ENCODE measurements at regions not wholly inside any gene's neighbourhood (a gene's known extent, or its start where the extent isn't known, plus 50 kb on each side); places are given as distances from the start of the nearest gene placed in this dataset.

DNA sequence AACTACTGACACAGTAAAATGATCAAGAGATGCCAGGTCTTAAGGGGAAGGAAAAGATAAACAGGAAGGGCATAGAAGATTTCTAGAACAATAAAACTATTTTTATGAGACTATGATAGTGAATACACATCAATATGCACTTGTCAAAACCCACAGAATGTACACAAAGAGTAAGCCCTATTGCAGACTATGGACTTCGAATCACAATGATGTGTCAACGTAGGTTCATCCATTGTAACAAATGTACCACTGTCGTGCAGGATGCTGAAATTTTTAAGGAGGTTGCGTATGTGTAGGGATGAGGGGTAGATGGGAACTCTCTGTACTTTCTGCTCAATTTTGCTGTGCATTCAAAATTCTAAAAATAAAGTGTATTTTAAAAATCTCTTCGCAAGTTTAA, 171.9 kb downstream of the KLF12 start:
- Histone ChIP-seq H3K36me3 (ENCODE audit: control insufficient read depth, insufficient read depth, low read length) (no peaks in the 10 kb centered on the region), H3K27me3 (ENCODE audit: control insufficient read depth, insufficient read depth, low read length) (no peaks in the 10 kb centered on the region), H3K27ac (ENCODE audit: low read depth, low read length) (no peak overlapping the region), H3K4me1 (ENCODE audit: control insufficient read depth, insufficient read depth, low read length) (no peaks in the 10 kb centered on the region), H3K9me3 (ENCODE audit: control insufficient read depth, insufficient read depth, low read length) (no peaks in the 10 kb centered on the region), H3K4me3 (ENCODE audit: low read depth, low read length) (no peak overlapping the region)
- 42% methylated on average over 2 of the region's 5 CpGs for WGBS (ENCODE audit: insufficient coverage)
- no peak for DNase-seq (ENCODE audit: low read depth in 4 of 6, low spot score in 6 of 6)

DNA sequence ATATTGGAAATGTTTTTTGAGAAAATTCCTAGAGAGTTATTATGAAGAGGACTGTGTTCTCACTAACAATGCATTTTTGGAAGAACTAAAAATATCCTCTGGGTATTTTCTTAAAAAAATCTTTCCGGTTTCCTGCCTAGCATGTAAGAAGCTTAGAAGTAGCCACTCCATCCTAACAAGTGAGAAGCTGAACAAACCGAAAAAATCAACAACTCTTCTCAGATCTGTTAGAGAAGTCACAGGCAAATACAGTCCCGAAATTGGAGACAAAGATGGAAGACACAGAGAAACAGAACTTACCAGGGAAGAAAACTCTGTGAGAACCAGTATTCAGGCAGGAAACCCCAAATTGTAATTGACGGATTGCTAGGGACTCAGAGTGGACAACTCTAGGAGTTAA, 173.0 kb downstream of the KLF12 start:
- WGBS (ENCODE audit: insufficient coverage), result 50% methylated on average over 1 of the region's 4 CpGs
- Histone ChIP-seq H3K36me3 (ENCODE audit: control insufficient read depth, insufficient read depth, low read length) (no peaks in the 10 kb centered on the region), H3K27ac (ENCODE audit: low read depth, low read length) (no peak overlapping the region), H3K4me3 (ENCODE audit: low read depth, low read length) (no peak overlapping the region), H3K9me3 (ENCODE audit: control insufficient read depth, insufficient read depth, low read length) (no peaks in the 10 kb centered on the region), H3K27me3 (ENCODE audit: control insufficient read depth, insufficient read depth, low read length) (no peaks in the 10 kb centered on the region), H3K4me1 (ENCODE audit: control insufficient read depth, insufficient read depth, low read length) (no peaks in the 10 kb centered on the region)
- DNase-seq (ENCODE audit: low read depth in 4 of 6, low spot score in 6 of 6), result no peak

DNA sequence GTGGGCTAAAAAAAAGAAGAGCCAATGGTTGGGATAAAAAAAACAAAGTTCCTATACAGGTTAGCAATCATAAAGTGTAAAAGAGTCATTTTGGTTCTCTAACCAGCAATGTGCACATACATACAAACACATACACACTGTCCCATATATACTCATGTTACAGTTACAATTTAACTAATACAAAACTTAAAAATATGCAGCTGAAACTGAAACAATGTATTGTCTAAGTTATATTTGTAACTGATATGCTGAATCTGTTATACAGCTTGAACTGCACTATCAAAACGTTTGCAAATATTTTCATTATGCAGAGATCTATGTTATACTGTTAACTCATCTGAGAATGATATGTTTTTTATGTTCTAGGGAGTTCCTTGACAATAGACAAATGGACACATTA, 173.7 kb downstream of the KLF12 start:
- H3K4me3 ChIP-seq (ENCODE audit: low read depth, low read length), result no peak overlapping the region
- DNase-seq (ENCODE audit: low read depth in 4 of 6, low spot score in 6 of 6), result no peak
- no peaks in the 10 kb centered on the region for H3K4me1 ChIP-seq (ENCODE audit: control insufficient read depth, insufficient read depth, low read length)
- no peaks in the 10 kb centered on the region for H3K9me3 ChIP-seq (ENCODE audit: control insufficient read depth, insufficient read depth, low read length)
- H3K27me3 ChIP-seq (ENCODE audit: control insufficient read depth, insufficient read depth, low read length), result no peaks in the 10 kb centered on the region
- WGBS (ENCODE audit: insufficient coverage), result no CpG with 5 or more reads among the region's 1 CpG
- H3K36me3 ChIP-seq (ENCODE audit: control insufficient read depth, insufficient read depth, low read length), result no peaks in the 10 kb centered on the region
- H3K27ac ChIP-seq (ENCODE audit: low read depth, low read length), result no peak overlapping the region

DNA sequence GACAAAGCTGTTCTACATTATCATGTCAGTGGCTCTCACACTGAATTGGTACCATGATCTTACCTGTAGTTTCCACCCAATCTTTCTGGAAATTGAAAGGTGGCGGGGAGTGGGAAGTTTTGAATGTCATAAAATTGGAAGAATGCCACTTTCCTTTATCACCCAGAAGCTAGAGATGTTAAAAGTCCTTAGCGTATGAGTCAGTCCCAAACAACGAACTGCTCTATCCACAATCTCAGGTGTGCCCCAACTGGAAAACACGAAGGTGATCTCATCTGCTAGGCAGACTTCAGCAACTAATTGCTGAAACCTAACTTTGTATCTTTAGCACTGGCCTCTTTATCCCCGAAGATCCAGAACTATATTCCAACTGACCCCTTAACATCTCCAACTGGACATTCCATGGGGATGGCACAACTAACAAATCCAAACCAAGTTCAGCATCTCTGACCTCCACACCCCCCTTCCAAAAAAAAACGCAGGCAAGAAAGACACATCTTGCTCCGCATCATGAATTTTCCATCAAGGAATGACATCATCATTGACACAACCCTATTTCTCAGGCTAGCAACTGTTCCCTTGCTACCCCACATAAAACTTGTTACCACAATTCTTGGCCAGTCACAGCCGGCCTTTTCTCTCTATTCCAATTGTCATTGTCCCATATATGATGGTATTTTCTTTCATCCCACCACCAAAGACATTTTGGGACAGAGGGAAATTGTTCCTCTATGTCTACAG, 175.4 kb downstream of the KLF12 start:
- Histone ChIP-seq H3K27ac (ENCODE audit: low read depth, low read length) (no peak overlapping the region), H3K9me3 (ENCODE audit: control insufficient read depth, insufficient read depth, low read length) (no peaks in the 10 kb centered on the region), H3K27me3 (ENCODE audit: control insufficient read depth, insufficient read depth, low read length) (no peaks in the 10 kb centered on the region), H3K36me3 (ENCODE audit: control insufficient read depth, insufficient read depth, low read length) (no peaks in the 10 kb centered on the region), H3K4me3 (ENCODE audit: low read depth, low read length) (no peak overlapping the region), H3K4me1 (ENCODE audit: control insufficient read depth, insufficient read depth, low read length) (no peaks in the 10 kb centered on the region)
- 100% methylated on average over 4 of the region's 8 CpGs for WGBS (ENCODE audit: insufficient coverage)
- DNase-seq (ENCODE audit: low read depth in 4 of 6, low spot score in 6 of 6), result no peak

DNA sequence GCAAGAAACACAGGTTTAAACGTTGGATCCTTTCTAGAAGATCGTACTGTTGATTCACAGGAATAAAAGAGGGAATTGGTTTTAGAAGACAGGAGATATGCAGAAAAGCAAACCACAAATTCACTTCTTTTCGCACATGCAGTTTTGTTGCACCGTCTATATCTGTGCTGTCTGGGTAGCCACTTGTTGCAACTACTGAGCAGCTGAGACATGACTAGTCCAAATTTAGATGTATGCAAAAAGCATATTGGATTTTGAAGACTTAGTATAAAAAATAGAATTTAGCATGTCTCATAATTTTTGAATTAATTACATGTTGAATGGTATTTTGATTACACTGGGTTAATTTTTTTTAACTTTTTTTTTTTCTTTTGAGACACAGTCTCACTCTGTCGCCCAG, 176.3 kb downstream of the KLF12 start:
- Histone ChIP-seq H3K4me1 (ENCODE audit: control insufficient read depth, insufficient read depth, low read length) (no peaks in the 10 kb centered on the region), H3K36me3 (ENCODE audit: control insufficient read depth, insufficient read depth, low read length) (no peaks in the 10 kb centered on the region), H3K27me3 (ENCODE audit: control insufficient read depth, insufficient read depth, low read length) (no peaks in the 10 kb centered on the region), H3K9me3 (ENCODE audit: control insufficient read depth, insufficient read depth, low read length) (no peaks in the 10 kb centered on the region), H3K27ac (ENCODE audit: low read depth, low read length) (no peak overlapping the region), H3K4me3 (ENCODE audit: low read depth, low read length) (no peak overlapping the region)
- peak in 1 of 6 donors; percentile 40 for DNase-seq (ENCODE audit: low read depth in 4 of 6, low spot score in 6 of 6)
- 80% methylated on average over 2 of the region's 5 CpGs for WGBS (ENCODE audit: insufficient coverage)

DNA sequence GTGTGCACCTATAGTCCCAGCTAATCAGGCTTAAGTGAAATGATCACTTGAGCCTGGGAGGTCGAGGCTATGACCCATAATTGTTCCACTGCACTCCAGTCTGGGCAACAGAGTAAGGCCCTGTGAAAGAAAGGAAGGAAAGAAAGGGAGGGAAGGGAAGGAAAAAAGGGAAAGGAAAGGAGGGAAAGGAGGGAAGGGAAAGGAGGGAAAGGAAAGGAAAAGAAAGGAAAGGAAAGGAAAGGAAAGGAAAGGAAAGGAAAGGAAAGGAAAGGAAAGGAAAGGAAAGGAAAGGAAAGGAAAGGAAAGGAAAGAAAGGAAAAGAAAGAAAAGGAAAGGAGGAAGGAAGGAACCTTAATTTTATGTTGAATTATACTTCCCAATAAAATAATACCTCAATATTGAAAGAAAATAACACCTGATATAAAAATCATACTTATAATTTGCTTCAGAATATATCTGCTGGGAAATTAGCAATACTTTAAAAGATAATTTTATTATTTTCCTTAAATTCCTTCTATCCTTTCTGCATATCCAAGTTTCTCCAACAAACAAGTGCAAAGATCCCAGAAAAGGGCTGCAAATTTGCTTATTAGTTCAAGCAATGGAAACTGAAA, 177.3 kb downstream of the KLF12 start:
- no peak overlapping the region for H3K4me3 ChIP-seq (ENCODE audit: low read depth, low read length)
- 92% methylated on average over 1 of the region's 1 CpG for WGBS (ENCODE audit: insufficient coverage)
- no peaks in the 10 kb centered on the region for H3K36me3 ChIP-seq (ENCODE audit: control insufficient read depth, insufficient read depth, low read length)

DNA sequence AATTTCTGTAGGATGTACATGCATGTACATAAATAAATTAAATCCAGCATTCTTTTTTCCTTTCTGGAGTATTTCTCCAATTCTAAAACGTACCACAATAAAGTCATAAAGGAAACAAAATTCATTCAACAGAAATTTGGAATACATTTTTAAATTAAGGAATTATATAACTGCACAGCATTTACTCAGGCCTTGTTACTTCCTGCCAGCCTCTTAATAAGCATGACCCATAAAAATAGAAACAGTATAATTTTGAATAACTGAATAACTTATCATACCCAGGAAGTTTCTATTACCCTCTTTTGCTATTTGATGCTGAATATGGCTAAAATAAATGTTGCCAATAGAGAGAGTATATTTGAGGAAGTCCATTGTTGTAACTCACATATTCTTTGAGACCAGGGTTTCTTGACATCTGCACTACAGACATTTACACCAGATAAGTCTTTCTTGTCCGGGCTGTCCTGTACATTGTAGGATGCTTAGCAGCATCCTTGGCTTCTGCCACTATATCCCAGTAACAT, 178.2 kb downstream of the KLF12 start:
- Histone ChIP-seq H3K9me3 (ENCODE audit: control insufficient read depth, insufficient read depth, low read length) (no peaks in the 10 kb centered on the region), H3K4me1 (ENCODE audit: control insufficient read depth, insufficient read depth, low read length) (no peaks in the 10 kb centered on the region), H3K36me3 (ENCODE audit: control insufficient read depth, insufficient read depth, low read length) (no peaks in the 10 kb centered on the region), H3K4me3 (ENCODE audit: low read depth, low read length) (no peak overlapping the region), H3K27ac (ENCODE audit: low read depth, low read length) (no peak overlapping the region), H3K27me3 (ENCODE audit: control insufficient read depth, insufficient read depth, low read length) (no peaks in the 10 kb centered on the region)
- no peak for DNase-seq (ENCODE audit: low read depth in 4 of 6, low spot score in 6 of 6)
- WGBS (ENCODE audit: insufficient coverage), result 86% methylated on average over 1 of the region's 2 CpGs

More for the DNA sequence above, 177.3 kb downstream of the KLF12 start:
- Histone ChIP-seq H3K4me1 (ENCODE audit: control insufficient read depth, insufficient read depth, low read length) (no peaks in the 10 kb centered on the region), H3K27me3 (ENCODE audit: control insufficient read depth, insufficient read depth, low read length) (no peaks in the 10 kb centered on the region), H3K27ac (ENCODE audit: low read depth, low read length) (no peak overlapping the region), H3K9me3 (ENCODE audit: control insufficient read depth, insufficient read depth, low read length) (no peaks in the 10 kb centered on the region)
- no peak for DNase-seq (ENCODE audit: low read depth in 4 of 6, low spot score in 6 of 6)

DNA sequence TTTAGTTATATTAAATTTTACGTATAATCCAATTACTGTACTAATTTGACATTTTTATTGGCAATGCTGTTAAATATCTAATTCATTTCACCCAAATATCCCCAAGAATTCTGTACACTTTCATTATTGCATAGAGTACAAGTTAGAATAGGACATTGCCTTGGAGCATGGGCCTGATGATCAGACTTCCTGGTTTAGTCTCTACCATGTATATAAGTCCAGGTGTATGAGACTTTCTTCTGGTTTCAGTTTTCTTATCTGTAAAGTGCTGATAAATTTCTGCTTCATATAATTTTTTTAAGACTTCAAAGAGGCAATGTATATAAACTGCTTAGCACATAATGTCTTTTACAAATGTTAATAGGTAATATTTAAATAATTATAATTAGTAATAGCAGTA, 179.4 kb downstream of the KLF12 start:
- Histone ChIP-seq H3K4me1 (ENCODE audit: control insufficient read depth, insufficient read depth, low read length) (no peaks in the 10 kb centered on the region), H3K9me3 (ENCODE audit: control insufficient read depth, insufficient read depth, low read length) (no peaks in the 10 kb centered on the region), H3K27ac (ENCODE audit: low read depth, low read length) (no peak overlapping the region), H3K36me3 (ENCODE audit: control insufficient read depth, insufficient read depth, low read length) (no peaks in the 10 kb centered on the region), H3K4me3 (ENCODE audit: low read depth, low read length) (no peak overlapping the region), H3K27me3 (ENCODE audit: control insufficient read depth, insufficient read depth, low read length) (no peaks in the 10 kb centered on the region)
- DNase-seq (ENCODE audit: low read depth in 4 of 6, low spot score in 6 of 6), result no peak
- no CpG with 5 or more reads among the region's 1 CpG for WGBS (ENCODE audit: insufficient coverage)

DNA sequence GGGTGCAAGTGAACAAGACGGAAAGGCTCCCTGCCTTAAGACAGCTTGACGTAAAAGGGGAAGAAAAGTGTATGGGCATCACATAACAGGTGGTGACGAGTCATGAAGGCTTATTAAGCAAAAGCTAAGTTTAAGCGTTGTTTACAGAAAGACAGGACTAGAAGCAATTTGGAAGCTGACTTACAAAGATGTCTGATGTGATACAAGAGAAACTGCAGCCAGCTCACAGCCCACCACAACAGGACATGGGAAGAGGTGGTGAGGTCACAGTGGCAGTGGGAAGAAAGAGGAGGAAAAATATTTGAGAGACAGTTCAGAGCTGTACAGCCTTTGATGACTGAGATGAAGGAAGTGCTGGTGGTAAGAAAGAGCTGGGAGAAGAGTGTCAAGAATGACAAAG, 181.6 kb downstream of the KLF12 start:
- H3K4me3 ChIP-seq (ENCODE audit: low read depth, low read length), result no peak overlapping the region
- no peak for DNase-seq (ENCODE audit: low read depth in 4 of 6, low spot score in 6 of 6)
- no peaks in the 10 kb centered on the region for H3K27me3 ChIP-seq (ENCODE audit: control insufficient read depth, insufficient read depth, low read length)
- H3K36me3 ChIP-seq (ENCODE audit: control insufficient read depth, insufficient read depth, low read length), result no peaks in the 10 kb centered on the region
- no peaks in the 10 kb centered on the region for H3K4me1 ChIP-seq (ENCODE audit: control insufficient read depth, insufficient read depth, low read length)
- H3K9me3 ChIP-seq (ENCODE audit: control insufficient read depth, insufficient read depth, low read length), result no peaks in the 10 kb centered on the region
- no peak overlapping the region for H3K27ac ChIP-seq (ENCODE audit: low read depth, low read length)
- 96% methylated on average over 4 of the region's 4 CpGs for WGBS (ENCODE audit: insufficient coverage)

Measured in spinal cord (tissue), 9 donors.